ENCODE measurements at regions not wholly inside any gene's neighbourhood (a gene's known extent, or its start where the extent isn't known, plus 50 kb on each side); places are given as distances from the start of the nearest gene placed in this dataset.
"Not testable (repeated sequence)": the region's sequence is repeated elsewhere in the genome, so short reads cannot be mapped to it uniquely, and the experiment has no call there.

DNA sequence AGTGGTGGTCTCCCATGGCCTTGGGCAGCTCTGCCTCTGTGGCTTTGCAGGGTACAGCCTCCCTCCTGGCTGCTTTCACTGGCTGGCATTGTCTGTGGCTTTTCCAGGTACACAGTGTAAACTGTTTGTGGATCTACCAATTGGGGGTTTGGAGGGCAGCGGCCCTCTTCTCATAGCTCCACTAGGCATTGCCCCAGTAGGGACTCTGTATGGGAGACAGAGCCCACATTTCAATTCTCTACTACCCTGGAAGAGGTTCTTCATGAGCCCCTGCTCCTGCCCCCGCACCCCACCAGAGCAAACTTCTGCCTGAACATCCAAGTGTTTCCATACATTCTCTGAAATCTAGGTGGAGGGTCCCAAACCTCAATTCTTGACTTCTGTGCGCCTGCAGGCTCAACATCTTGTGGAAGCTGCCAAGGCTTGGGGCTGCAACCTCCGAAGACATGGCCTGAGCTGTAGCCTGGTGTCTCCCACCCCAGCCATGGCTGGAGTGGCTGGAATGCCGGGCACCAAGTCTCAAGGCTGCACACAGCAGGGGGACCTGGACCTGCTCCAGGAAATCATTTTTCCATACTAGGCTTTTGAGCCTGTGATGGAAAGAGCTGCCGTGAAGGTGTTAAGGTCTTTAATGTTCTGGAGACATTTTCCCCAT lies 63.3 kb upstream of the GOLGA6L1 start:
- not testable (repeated sequence) for TF ChIP-seq POLR2A (IDR thresholded peaks at IDR 0.05; ENCODE audit: control extremely low read depth in 1 of 2, low read depth in 2 of 2, low read length in 2 of 2); CTCF (IDR thresholded peaks at IDR 0.05; ENCODE audit: control extremely low read depth in 1 of 3, insufficient read depth in 1 of 3, low read depth in 1 of 3, low read length in 3 of 3); CEBPB (IDR thresholded peaks at IDR 0.05; ENCODE audit: low read depth, low read length); SP1 (IDR thresholded peaks at IDR 0.05; ENCODE audit: low read depth, low read length); YY1 (IDR thresholded peaks at IDR 0.05; ENCODE audit: low read depth, low read length); PHF8 (conservative IDR thresholded peaks at IDR 0.05; ENCODE audit: low read depth, low read length); FOSL1 (IDR thresholded peaks at IDR 0.05; ENCODE audit: insufficient read depth, low read depth, low read length); TAF1 (IDR thresholded peaks at IDR 0.05; ENCODE audit: low read depth, low read length); POLR2AphosphoS5 (IDR thresholded peaks at IDR 0.05; ENCODE audit: low read depth, low read length); EZH2 (IDR thresholded peaks at IDR 0.05; ENCODE audit: low read depth, low read length, severe bottlenecking); EP300 (IDR thresholded peaks at IDR 0.05; ENCODE audit: borderline replicate concordance in 1 of 2, low read depth in 2 of 2, low read length in 2 of 2)
- TF ChIP-seq, protein P1, sequence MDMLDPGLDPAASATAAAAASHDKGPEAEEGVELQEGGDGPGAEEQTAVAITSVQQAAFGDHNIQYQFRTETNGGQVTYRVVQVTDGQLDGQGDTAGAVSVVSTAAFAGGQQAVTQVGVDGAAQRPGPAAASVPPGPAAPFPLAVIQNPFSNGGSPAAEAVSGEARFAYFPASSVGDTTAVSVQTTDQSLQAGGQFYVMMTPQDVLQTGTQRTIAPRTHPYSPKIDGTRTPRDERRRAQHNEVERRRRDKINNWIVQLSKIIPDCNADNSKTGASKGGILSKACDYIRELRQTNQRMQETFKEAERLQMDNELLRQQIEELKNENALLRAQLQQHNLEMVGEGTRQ (IDR thresholded peaks at IDR 0.05; ENCODE audit: low read length), result not testable (repeated sequence)
